CD14-positive monocyte (primary cell): ENCODE measurements at regions not wholly inside any gene's neighbourhood (a gene's known extent, or its start where the extent isn't known, plus 50 kb on each side); places are given as distances from the start of the nearest gene placed in this dataset.

Experiments
- DNase-seq, 3 donors: peaks; one replicate each; pipeline ENCODE4 v3.0.0-alpha.2; 2011 to 2022
- H2AFZ ChIP-seq: 2 replicates; pipeline ENCODE4 v1.6.0; 2012; ENCODE audit warnings: mild to moderate bottlenecking, low read depth, low read length, inconsistent platforms; ENCODE audit not compliant: insufficient read depth, poor library complexity, severe bottlenecking
- H3K27ac ChIP-seq, 2 donors: 1 replicate in 1 of 2; 2 replicates in 1 of 2; pipeline ENCODE4 v1.5.1; 2012 to 2013; ENCODE audit warnings: low read length in 2 of 2, control low read depth in 1 of 2, inconsistent platforms in 1 of 2, low read depth in 1 of 2, mild to moderate bottlenecking in 1 of 2
- H3K27me3 ChIP-seq, 2 donors: one replicate each; pipeline versions ENCODE4 v1.6.0 to v1.6.1; 2011 to 2013; ENCODE audit warnings: low read length in 2 of 2; ENCODE audit not compliant: control insufficient read depth in 2 of 2, insufficient read depth in 2 of 2
- H3K36me3 ChIP-seq, 2 donors: replicated peaks in 1 of 2; 1 replicate in 1 of 2; 2 replicates in 1 of 2; pipeline versions ENCODE4 v1.5.1 to v1.6.1; 2012 to 2013; ENCODE audit warnings: low read length in 2 of 2, control low read depth in 1 of 2, inconsistent platforms in 1 of 2, mild to moderate bottlenecking in 1 of 2; ENCODE audit not compliant: insufficient read depth in 2 of 2, control insufficient read depth in 1 of 2
- H3K4me1 ChIP-seq, 2 donors: 1 replicate in 1 of 2; 2 replicates in 1 of 2; pipeline versions ENCODE4 v1.5.1 to v1.6.1; 2012 to 2013; ENCODE audit warnings: low read length in 2 of 2, control low read depth in 1 of 2, inconsistent platforms in 1 of 2, mild to moderate bottlenecking in 1 of 2, moderate library complexity in 1 of 2; ENCODE audit not compliant: insufficient read depth in 2 of 2, control insufficient read depth in 1 of 2
- H3K4me2 ChIP-seq: replicated peaks from 2 replicates; pipeline ENCODE3; 2012; ENCODE audit warnings: low read length, moderate library complexity, mild to moderate bottlenecking; ENCODE audit not compliant: poor library complexity, severe bottlenecking; ENCODE audit errors: extremely low read depth
- H3K4me3 ChIP-seq, 3 experiments: fragments of 200-600 bp in 1 of 3; sonication (generic) in 1 of 3; replicated peaks in 1 of 3; 1 replicate in 2 of 3; 2 replicates in 1 of 3; pipeline ENCODE4 v1.5.1; 2011 to 2013; ENCODE audit warnings: low read length in 3 of 3, mild to moderate bottlenecking in 3 of 3, control low read depth in 2 of 3, low read depth in 2 of 3, inconsistent platforms in 1 of 3, moderate library complexity in 1 of 3
- H3K79me2 ChIP-seq: 2 replicates; pipeline ENCODE4 v1.6.0; 2012; ENCODE audit warnings: mild to moderate bottlenecking, control low read depth, inconsistent platforms, low read length, moderate library complexity; ENCODE audit not compliant: insufficient read depth
- H3K9ac ChIP-seq: 2 replicates; pipeline ENCODE4 v1.6.0; 2017; ENCODE audit warnings: low read length, mild to moderate bottlenecking; ENCODE audit not compliant: insufficient read depth, poor library complexity, severe bottlenecking
- H3K9me3 ChIP-seq, 2 donors: replicated peaks in 1 of 2; 1 replicate in 1 of 2; 2 replicates in 1 of 2; pipeline versions ENCODE4 v1.5.1 to v1.6.1; 2012 to 2013; ENCODE audit warnings: low read length in 2 of 2, control low read depth in 1 of 2; ENCODE audit not compliant: control insufficient read depth in 1 of 2, insufficient read depth in 1 of 2
- H4K20me1 ChIP-seq: 2 replicates; pipeline ENCODE4 v1.6.0; 2012; ENCODE audit warnings: mild to moderate bottlenecking, low read length, control low read depth, moderate library complexity; ENCODE audit not compliant: insufficient read depth
- H3K27ac Mint-ChIP-seq, 7 donors: one replicate each; pipeline ENCODE4 v1.8.0; 2020; ENCODE audit warnings: mild to moderate bottlenecking in 7 of 7, mixed read lengths in 7 of 7, moderate library complexity in 6 of 7, inconsistent platforms in 2 of 7
- H3K27me3 Mint-ChIP-seq, 3 donors: one replicate each; pipeline ENCODE4 v1.8.0; 2021 to 2022; ENCODE audit warnings: low read depth in 3 of 3, mild to moderate bottlenecking in 3 of 3, mixed read lengths in 3 of 3, moderate library complexity in 3 of 3, inconsistent platforms in 1 of 3
- H3K36me3 Mint-ChIP-seq, 2 donors: one replicate each; pipeline ENCODE4 v1.8.0; 2020; ENCODE audit warnings: mixed read lengths in 2 of 2, inconsistent platforms in 1 of 2, mild to moderate bottlenecking in 1 of 2
- H3K4me1 Mint-ChIP-seq: one replicate; pipeline ENCODE4 v1.8.0; 2020; ENCODE audit warnings: mild to moderate bottlenecking, mixed read lengths
- H3K4me3 Mint-ChIP-seq, 2 donors: one replicate each; pipeline ENCODE4 v1.8.0; 2020; ENCODE audit warnings: mild to moderate bottlenecking in 2 of 2, mixed read lengths in 2 of 2, moderate library complexity in 1 of 2
- H3K9me3 Mint-ChIP-seq, 7 donors: one replicate each; pipeline ENCODE4 v1.8.0; 2020 to 2022; ENCODE audit warnings: mixed read lengths in 7 of 7, mild to moderate bottlenecking in 6 of 7, moderate library complexity in 6 of 7, inconsistent platforms in 2 of 7
- intact Hi-C, 2 donors: fragments of 100-400 bp; cut with micrococcal nuclease; formaldehyde crosslinking; loops; one replicate each; pipeline versions ENCODE4 v1.15.0 to v1.15.1; 2023
- TF ChIP-seq, protein P1 (sequence below): fragments of 200-600 bp; IDR thresholded peaks from one replicate; pipeline ENCODE4 v1.8.0; 2022; ENCODE audit warnings: antibody characterized with exemption, mild to moderate bottlenecking

- H3K9ac ChIP-seq, result no peak overlapping the region
- H3K36me3 ChIP-seq, result no peaks in the 10 kb centered on the region
- H2AFZ ChIP-seq, result no peak overlapping the region
- H3K4me2 ChIP-seq, result no peak overlapping the region
- H3K27me3 ChIP-seq, result no peaks in the 10 kb centered on the region
- no peak overlapping the region for H3K4me3 Mint-ChIP-seq
- no peaks in the 10 kb centered on the region for H3K4me1 ChIP-seq
- no peaks in the 10 kb centered on the region for H4K20me1 ChIP-seq
- H3K27me3 Mint-ChIP-seq, result peaks cover 0 to 1% (median 0%) of the 10 kb centered on the region in 3 donors
- no peaks in the 10 kb centered on the region for H3K79me2 ChIP-seq
- no peaks in the 10 kb centered on the region for H3K36me3 Mint-ChIP-seq
- H3K9me3 Mint-ChIP-seq, result peaks cover 0 to 5% (median 0%) of the 10 kb centered on the region in 7 donors
- no peak overlapping the region for H3K27ac ChIP-seq
- no peak for DNase-seq
- intact Hi-C loops, result no loop called here
- TF ChIP-seq, protein P1, sequence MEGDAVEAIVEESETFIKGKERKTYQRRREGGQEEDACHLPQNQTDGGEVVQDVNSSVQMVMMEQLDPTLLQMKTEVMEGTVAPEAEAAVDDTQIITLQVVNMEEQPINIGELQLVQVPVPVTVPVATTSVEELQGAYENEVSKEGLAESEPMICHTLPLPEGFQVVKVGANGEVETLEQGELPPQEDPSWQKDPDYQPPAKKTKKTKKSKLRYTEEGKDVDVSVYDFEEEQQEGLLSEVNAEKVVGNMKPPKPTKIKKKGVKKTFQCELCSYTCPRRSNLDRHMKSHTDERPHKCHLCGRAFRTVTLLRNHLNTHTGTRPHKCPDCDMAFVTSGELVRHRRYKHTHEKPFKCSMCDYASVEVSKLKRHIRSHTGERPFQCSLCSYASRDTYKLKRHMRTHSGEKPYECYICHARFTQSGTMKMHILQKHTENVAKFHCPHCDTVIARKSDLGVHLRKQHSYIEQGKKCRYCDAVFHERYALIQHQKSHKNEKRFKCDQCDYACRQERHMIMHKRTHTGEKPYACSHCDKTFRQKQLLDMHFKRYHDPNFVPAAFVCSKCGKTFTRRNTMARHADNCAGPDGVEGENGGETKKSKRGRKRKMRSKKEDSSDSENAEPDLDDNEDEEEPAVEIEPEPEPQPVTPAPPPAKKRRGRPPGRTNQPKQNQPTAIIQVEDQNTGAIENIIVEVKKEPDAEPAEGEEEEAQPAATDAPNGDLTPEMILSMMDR, result no peak
- H3K4me3 ChIP-seq, result no peak overlapping the region
- H3K27ac Mint-ChIP-seq, result peak overlapping the region in 1 of 7 donors; percentile 3
- H3K9me3 ChIP-seq, result peaks cover 0 to 4% of the 10 kb centered on the region in 2 donors
- H3K4me1 Mint-ChIP-seq, result no peaks in the 10 kb centered on the region
Measured at GRCh38 chr14:25518364-25518763, 468.4 kb upstream of the STXBP6 start.

DNA sequence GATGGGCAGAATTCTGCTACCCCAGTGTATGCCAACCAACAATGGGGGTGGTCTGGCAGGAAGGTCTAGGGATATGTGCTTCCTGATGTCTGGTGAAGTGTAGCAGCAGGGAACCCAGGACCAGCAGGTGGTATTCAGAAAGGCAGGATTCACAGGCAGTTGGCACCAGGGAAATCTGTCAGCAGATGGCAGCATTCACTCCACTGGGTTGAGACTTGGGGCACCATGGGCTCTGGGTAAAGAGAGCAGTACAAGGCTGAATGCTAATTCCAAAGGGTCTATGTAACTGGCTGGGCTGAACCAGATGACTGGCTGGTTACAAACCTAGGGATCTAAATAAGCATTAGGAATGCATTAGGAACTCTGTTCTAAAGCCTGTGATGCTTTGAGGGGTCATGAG, 466.9 kb upstream of the STXBP6 start:
- H3K4me1 Mint-ChIP-seq, result no peaks in the 10 kb centered on the region
- Histone ChIP-seq H3K36me3 (no peaks in the 10 kb centered on the region), H3K27ac (no peak overlapping the region), H4K20me1 (no peaks in the 10 kb centered on the region), H2AFZ (no peak overlapping the region), H3K9ac (no peak overlapping the region), H3K79me2 (no peaks in the 10 kb centered on the region), H3K4me1 (no peaks in the 10 kb centered on the region), H3K4me2 (no peak overlapping the region), H3K27me3 (no peaks in the 10 kb centered on the region), H3K4me3 (no peak overlapping the region), H3K9me3 (peaks cover 0 to 4% of the 10 kb centered on the region in 2 donors)
- H3K27me3 Mint-ChIP-seq, result peaks cover 0 to 1% (median 0%) of the 10 kb centered on the region in 3 donors
- H3K36me3 Mint-ChIP-seq, result no peaks in the 10 kb centered on the region
- TF ChIP-seq, protein P1, result no peak
- peaks cover 0 to 7% (median 0%) of the 10 kb centered on the region in 7 donors for H3K9me3 Mint-ChIP-seq
- no peak overlapping the region for H3K27ac Mint-ChIP-seq
- no peak overlapping the region for H3K4me3 Mint-ChIP-seq
- intact Hi-C loops, result no loop called here
- DNase-seq, result no peak
